Choroid plexus epithelial cell (primary cell): ENCODE measurements at regions not wholly inside any gene's neighbourhood (a gene's known extent, or its start where the extent isn't known, plus 50 kb on each side); places are given as distances from the start of the nearest gene placed in this dataset.

Experiments
- DNase-seq: peaks from one replicate; pipeline ENCODE4 v3.0.0-alpha.2; 2010; ENCODE audit warnings: low read depth
- H3K4me3 ChIP-seq: 2 replicates; pipeline ENCODE4 v1.5.1; 2011; ENCODE audit warnings: low read depth, mild to moderate bottlenecking, control low read depth, low read length, moderate library complexity
- TF ChIP-seq, protein P1 (sequence below): conservative IDR thresholded peaks from 2 replicates; pipeline ENCODE4 v1.5.1; 2011; ENCODE audit warnings: low read depth, mild to moderate bottlenecking, control low read depth, inconsistent platforms, low read length, moderate library complexity

DNA sequence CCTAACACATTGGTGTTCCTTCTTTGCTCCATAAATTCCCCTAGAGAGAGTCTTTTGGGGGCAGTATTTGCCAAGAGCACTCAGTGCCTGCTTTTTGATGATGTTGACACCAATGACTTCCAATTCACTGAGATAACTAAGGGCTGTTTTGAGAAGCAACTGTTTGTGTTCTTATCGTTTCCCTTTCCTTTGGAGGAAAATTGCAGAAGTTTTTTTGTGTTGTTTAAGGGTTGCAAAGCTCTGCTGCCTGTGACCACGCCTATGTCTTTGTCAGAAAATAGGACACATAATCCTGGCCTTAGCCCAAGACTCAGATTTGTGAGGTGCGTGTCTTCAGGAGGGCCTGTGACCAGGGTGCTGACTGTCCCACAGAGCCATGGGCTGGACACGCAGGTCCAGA lies 99.6 kb downstream of the FAM43A start:
- TF ChIP-seq, protein P1, sequence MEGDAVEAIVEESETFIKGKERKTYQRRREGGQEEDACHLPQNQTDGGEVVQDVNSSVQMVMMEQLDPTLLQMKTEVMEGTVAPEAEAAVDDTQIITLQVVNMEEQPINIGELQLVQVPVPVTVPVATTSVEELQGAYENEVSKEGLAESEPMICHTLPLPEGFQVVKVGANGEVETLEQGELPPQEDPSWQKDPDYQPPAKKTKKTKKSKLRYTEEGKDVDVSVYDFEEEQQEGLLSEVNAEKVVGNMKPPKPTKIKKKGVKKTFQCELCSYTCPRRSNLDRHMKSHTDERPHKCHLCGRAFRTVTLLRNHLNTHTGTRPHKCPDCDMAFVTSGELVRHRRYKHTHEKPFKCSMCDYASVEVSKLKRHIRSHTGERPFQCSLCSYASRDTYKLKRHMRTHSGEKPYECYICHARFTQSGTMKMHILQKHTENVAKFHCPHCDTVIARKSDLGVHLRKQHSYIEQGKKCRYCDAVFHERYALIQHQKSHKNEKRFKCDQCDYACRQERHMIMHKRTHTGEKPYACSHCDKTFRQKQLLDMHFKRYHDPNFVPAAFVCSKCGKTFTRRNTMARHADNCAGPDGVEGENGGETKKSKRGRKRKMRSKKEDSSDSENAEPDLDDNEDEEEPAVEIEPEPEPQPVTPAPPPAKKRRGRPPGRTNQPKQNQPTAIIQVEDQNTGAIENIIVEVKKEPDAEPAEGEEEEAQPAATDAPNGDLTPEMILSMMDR: no peak

DNA sequence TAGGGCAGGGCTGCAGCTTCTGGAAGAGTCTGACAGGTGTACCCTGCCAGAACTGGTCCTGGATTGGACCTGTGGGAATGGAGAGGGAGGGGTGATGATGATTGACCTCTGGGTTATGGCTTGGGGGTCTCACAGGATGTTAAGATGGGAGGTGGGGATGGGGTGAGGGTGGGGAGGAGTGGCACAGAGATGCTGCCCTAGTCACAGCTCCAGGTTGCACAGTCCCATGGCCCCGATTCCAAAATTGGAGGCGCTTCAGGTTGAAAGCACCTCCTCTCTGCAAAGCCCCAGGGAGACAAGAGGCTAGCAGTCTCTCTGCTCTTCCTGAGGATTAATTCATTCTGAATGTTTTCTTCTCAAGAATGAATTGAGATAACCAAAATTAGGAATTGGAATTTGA lies 101.4 kb downstream of the FAM43A start:
- TF ChIP-seq, protein P1: no peak
- no peak overlapping the region for H3K4me3 ChIP-seq
- DNase-seq: no peak

More for the DNA sequence above, 99.6 kb downstream of the FAM43A start:
- no peak overlapping the region for H3K4me3 ChIP-seq
- no peak for DNase-seq

DNA sequence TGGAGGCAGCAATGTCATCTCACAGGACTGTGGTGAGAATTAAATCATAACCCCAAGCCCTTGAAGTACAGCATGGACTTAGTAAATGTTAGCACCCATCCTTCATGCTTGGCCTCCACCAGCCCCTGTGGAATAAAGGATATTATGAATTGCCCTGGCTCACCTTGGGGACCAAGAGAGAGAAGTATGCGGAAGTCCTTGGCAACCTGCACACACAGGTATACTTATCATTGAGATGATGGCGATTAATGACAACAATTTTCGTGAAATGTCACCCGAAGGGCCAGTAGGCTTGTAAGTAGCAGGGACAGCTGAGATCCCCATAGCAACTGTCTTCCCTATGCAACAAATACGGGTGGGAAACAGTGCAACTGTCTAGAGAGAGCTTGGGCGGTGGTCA lies 102.0 kb downstream of the FAM43A start:
- no peak overlapping the region for H3K4me3 ChIP-seq
- TF ChIP-seq, protein P1: no peak
- no peak for DNase-seq

DNA sequence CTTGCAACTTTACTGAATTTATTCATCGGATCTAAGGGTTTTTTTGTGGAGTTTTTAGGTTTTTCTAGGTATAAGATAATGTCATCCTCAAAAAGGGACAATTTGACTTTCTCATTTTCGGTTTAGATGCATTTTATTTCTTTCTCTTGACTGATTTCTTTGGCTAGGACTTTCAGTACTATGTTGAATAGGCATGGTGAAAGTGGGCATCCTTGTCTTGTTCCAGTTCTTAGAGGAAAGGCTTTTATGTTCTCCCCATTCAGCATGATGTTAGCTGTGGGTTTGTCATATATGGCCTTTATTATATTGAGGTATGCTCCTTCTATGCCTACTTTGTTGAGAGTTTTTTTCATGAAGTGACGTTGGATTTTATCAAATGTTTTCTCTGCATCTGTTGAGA lies 106.7 kb downstream of the FAM43A start:
- no peak for DNase-seq
- TF ChIP-seq, protein P1: no peak
- no peak overlapping the region for H3K4me3 ChIP-seq

DNA sequence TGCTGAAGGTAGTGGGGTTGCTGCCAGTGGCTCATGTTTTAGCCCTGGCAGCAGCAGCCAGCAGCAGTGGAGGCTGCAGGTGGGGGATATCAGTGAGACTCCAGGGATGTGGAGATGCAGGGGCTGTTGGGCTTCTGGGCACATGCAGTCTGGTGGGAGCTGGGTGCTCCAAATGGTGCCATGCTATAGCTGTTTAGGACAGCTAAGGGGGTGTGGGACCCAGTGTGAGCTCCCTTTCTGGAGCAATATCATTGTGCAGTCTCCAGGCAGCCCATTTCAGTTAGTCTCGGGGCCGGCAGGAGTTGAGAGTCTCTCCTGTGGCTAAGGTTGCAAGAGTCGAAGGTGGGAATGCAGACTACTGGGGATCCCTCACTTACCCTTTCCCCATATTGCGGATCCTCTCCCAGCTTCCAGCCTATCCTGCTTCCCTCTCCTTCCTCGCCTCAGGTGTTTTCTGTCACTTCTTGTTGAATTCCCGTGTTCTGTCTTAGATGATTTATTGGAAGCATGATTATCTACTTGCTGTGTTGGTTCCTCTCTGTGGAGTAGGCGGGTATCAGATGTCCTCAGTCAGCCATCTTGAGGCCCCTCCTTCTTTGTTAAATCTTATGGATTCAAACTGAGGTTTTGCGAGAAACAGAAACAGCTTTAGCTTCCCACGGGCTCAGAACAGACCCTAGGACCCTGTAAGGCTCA lies 112.0 kb downstream of the FAM43A start:
- TF ChIP-seq, protein P1: no peak
- DNase-seq: no peak
- H3K4me3 ChIP-seq: no peak overlapping the region

DNA sequence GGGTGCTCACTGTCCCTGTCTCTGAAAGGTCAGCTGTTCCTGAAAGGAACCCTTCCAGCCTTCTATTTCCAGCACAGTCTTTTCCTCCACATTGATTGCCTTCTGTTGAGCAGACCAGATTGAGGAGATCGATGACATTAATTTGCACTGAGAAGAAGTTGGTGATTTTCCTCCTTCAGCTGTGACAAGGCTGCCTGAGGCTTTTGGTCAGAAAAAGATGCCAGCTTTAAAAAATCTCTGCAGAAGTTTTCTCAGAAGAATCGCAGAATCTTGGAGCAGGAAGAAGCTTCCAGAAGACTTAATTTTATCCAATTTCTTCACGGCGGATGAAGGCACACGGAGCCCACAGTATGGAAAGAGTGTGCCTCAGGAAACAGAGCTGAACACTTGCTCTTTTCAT lies 112.8 kb downstream of the FAM43A start:
- TF ChIP-seq, protein P1: no peak
- DNase-seq: no peak
- no peak overlapping the region for H3K4me3 ChIP-seq

DNA sequence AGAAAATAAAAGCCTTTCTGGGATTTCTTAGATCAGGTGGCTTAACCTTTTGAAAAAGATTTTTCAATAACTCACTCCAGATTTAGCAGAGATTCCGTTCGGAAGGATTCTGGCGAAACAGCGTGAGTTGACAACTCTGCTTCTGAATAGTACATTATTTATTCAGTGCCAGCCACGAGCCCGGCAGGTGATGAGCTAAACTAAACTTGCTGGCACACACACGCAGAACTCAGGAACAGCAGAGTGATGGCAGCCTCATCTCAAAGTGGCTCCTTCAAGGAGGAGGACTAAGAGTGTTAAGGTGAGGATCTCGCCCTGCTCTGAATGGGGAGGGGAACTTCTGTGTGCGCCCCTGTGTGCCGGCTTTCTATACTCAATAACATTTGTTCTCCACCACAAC lies 114.3 kb downstream of the FAM43A start:
- no peak for DNase-seq
- no peak overlapping the region for H3K4me3 ChIP-seq
- TF ChIP-seq, protein P1: no peak
